Gastroesophageal sphincter (tissue), 4 donors: ENCODE measurements at regions not wholly inside any gene's neighbourhood (a gene's known extent, or its start where the extent isn't known, plus 50 kb on each side); places are given as distances from the start of the nearest gene placed in this dataset.

Source experiments
- ATAC-seq: fragments of 150-250 bp; one replicate; pipeline ENCODE4 v1.9.1; 2016; ENCODE audit warnings: mild to moderate bottlenecking, moderate library complexity
- H3K27ac ChIP-seq, 4 donors: fragments of 200-600 bp; sonication (generic) in 3 of 4; 1 replicate in 3 of 4; 2 replicates in 1 of 4; pipeline ENCODE4 v1.5.1; 2016 to 2019
- H3K27me3 ChIP-seq: fragments of 200-600 bp; sonication (generic); one replicate; pipeline ENCODE4 v1.5.1; 2019
- H3K36me3 ChIP-seq, 2 donors: fragments of 200-600 bp; sonication (generic); one replicate each; pipeline ENCODE4 v1.5.1; 2019; ENCODE audit warnings: control low read depth in 1 of 2
- H3K4me1 ChIP-seq, 3 donors: fragments of 200-600 bp; sonication (generic); 1 replicate in 2 of 3; 2 replicates in 1 of 3; pipeline ENCODE4 v1.5.1; 2016 to 2019; ENCODE audit warnings: control low read depth in 2 of 3
- H3K4me3 ChIP-seq, 2 donors: fragments of 200-600 bp; sonication (generic); one replicate each; pipeline ENCODE4 v1.5.1; 2019; ENCODE audit warnings: mild to moderate bottlenecking in 1 of 2, moderate library complexity in 1 of 2
- H3K9me3 ChIP-seq, 3 donors: fragments of 200-600 bp; sonication (generic); one replicate each; pipeline ENCODE4 v1.5.1; 2017 to 2019; ENCODE audit warnings: control low read depth in 2 of 3
- CTCF ChIP-seq, 4 experiments: fragments of 200-600 bp in 2 of 4; fragments of 450-650 bp in 2 of 4; sonication (generic) in 1 of 4; IDR thresholded peaks; one replicate each; pipeline ENCODE4 v1.5.1; 2017 to 2019; ENCODE audit warnings: antibody characterized with exemption in 4 of 4, mild to moderate bottlenecking in 2 of 4, moderate library complexity in 2 of 4
- EP300 ChIP-seq: sonication (generic); formaldehyde crosslinking; IDR thresholded peaks from one replicate; pipeline ENCODE4 v1.6.1; 2017; ENCODE audit warnings: antibody characterized with exemption, mild to moderate bottlenecking
- POLR2A ChIP-seq, 2 donors: fragments of 450-650 bp; IDR thresholded peaks; one replicate each; pipeline ENCODE4 v1.6.1; 2017; ENCODE audit warnings: antibody characterized with exemption in 2 of 2, mild to moderate bottlenecking in 2 of 2, moderate library complexity in 1 of 2
- POLR2AphosphoS5 ChIP-seq: sonication (generic); formaldehyde crosslinking; IDR thresholded peaks from one replicate; pipeline ENCODE4 v1.6.1; 2017; ENCODE audit warnings: antibody characterized with exemption
- WGBS, 2 donors: methylation state at CpG; one replicate each; pipeline ENCODE4 v1.1.5; 2018; ENCODE audit warnings: low coverage in 1 of 2; 5-methylcytosine and 5-hydroxymethylcytosine counted together

GRCh38 chr2:13649918-13650317 is 933.2 kb downstream of the TRIB2 start:
- Histone ChIP-seq H3K9me3 (no peaks in the 10 kb centered on the region), H3K4me1 (no peaks in the 10 kb centered on the region), H3K36me3 (no peaks in the 10 kb centered on the region), H3K27me3 (no peaks in the 10 kb centered on the region), H3K4me3 (no peak overlapping the region), H3K27ac (no peak overlapping the region)
- no peak for ATAC-seq
- WGBS, 2 donors, result 78 to 100% methylated on average over 1 of the region's 1 CpG
- TF ChIP-seq POLR2A (IDR thresholded peaks at IDR 0.05) (no peak), POLR2AphosphoS5 (no peak), CTCF (IDR thresholded peaks at IDR 0.05) (no peak), EP300 (no peak)

- Histone ChIP-seq H3K27ac (no peak overlapping the region), H3K9me3 (no peaks in the 10 kb centered on the region), H3K4me3 (no peak overlapping the region), H3K4me1 (no peaks in the 10 kb centered on the region), H3K27me3 (no peaks in the 10 kb centered on the region), H3K36me3 (no peaks in the 10 kb centered on the region)
- ATAC-seq, result no peak
- no peak for TF ChIP-seq EP300
- TF ChIP-seq POLR2AphosphoS5, result no peak
- TF ChIP-seq CTCF (IDR thresholded peaks at IDR 0.05), result no peak
- TF ChIP-seq POLR2A (IDR thresholded peaks at IDR 0.05), result no peak
- WGBS, 2 donors, result 54 to 57% methylated on average over 2 to 3 of the region's 3 CpGs
Measured at GRCh38 chr2:13650586-13651180, 933.9 kb downstream of the TRIB2 start.

- H3K4me1 ChIP-seq, result no peaks in the 10 kb centered on the region
- no peak overlapping the region for H3K4me3 ChIP-seq
- TF ChIP-seq EP300 (no peak), CTCF (IDR thresholded peaks at IDR 0.05) (no peak), POLR2AphosphoS5 (no peak), POLR2A (IDR thresholded peaks at IDR 0.05) (no peak)
- no peaks in the 10 kb centered on the region for H3K9me3 ChIP-seq
- ATAC-seq, result no peak
- no peaks in the 10 kb centered on the region for H3K36me3 ChIP-seq
- no peaks in the 10 kb centered on the region for H3K27me3 ChIP-seq
- no peak overlapping the region for H3K27ac ChIP-seq
Measured at GRCh38 chr2:13651684-13652131, 935.0 kb downstream of the TRIB2 start.

- Histone ChIP-seq H3K27ac (no peak overlapping the region), H3K36me3 (no peaks in the 10 kb centered on the region), H3K4me3 (no peak overlapping the region), H3K9me3 (no peaks in the 10 kb centered on the region), H3K4me1 (no peaks in the 10 kb centered on the region), H3K27me3 (no peaks in the 10 kb centered on the region)
- TF ChIP-seq CTCF (IDR thresholded peaks at IDR 0.05), result no peak
- no peak for ATAC-seq
- 29 to 41% methylated on average over 1 to 2 of the region's 2 CpGs for WGBS, 2 donors
Measured at GRCh38 chr2:13652531-13653313, 936.0 kb downstream of the TRIB2 start.

GRCh38 chr2:13654416-13654815 is 937.7 kb downstream of the TRIB2 start:
- Histone ChIP-seq H3K4me1 (no peaks in the 10 kb centered on the region), H3K9me3 (no peaks in the 10 kb centered on the region), H3K4me3 (no peak overlapping the region), H3K27me3 (no peaks in the 10 kb centered on the region), H3K27ac (no peak overlapping the region), H3K36me3 (no peaks in the 10 kb centered on the region)
- no peak for TF ChIP-seq EP300
- TF ChIP-seq POLR2A (IDR thresholded peaks at IDR 0.05), result no peak
- no peak for TF ChIP-seq CTCF (IDR thresholded peaks at IDR 0.05)
- no peak for TF ChIP-seq POLR2AphosphoS5
- ATAC-seq, result no peak
